ENCODE measurements at regions not wholly inside any gene's neighbourhood (a gene's known extent, or its start where the extent isn't known, plus 50 kb on each side); places are given as distances from the start of the nearest gene placed in this dataset.
"Not testable (repeated sequence)": the region's sequence is repeated elsewhere in the genome, so short reads cannot be mapped to it uniquely, and the experiment has no call there.

- Mint-ChIP-seq H3K4me3 (no peak overlapping the region), H3K36me3 (no peaks in the 10 kb centered on the region), H3K4me1 (no peaks in the 10 kb centered on the region), H3K9me3 (peaks cover 5 to 25% (median 13%) of the 10 kb centered on the region in 6 donors), H3K27ac (no peak overlapping the region), H3K27me3 (ENCODE audit: low read depth in 3 of 3) (peaks cover 0 to 3% (median 1%) of the 10 kb centered on the region in 3 donors)
- no peak for DNase-seq
Measured at GRCh38 chr11:29641201-29641600, 375.6 kb downstream of the KCNA4 start.

- no peak for DNase-seq
- Mint-ChIP-seq H3K9me3 (peaks cover 6 to 44% (median 17%) of the 10 kb centered on the region in 6 donors), H3K4me3 (no peak overlapping the region), H3K4me1 (no peaks in the 10 kb centered on the region), H3K36me3 (no peaks in the 10 kb centered on the region), H3K27me3 (ENCODE audit: low read depth in 3 of 3) (no peaks in the 10 kb centered on the region), H3K27ac (no peak overlapping the region)
Measured at GRCh38 chr11:29634744-29635143, 382.1 kb downstream of the KCNA4 start.

- Mint-ChIP-seq H3K4me3 (no peak overlapping the region), H3K27me3 (ENCODE audit: low read depth in 3 of 3) (no peaks in the 10 kb centered on the region), H3K36me3 (no peaks in the 10 kb centered on the region), H3K9me3 (peaks cover 6 to 45% (median 20%) of the 10 kb centered on the region in 6 donors), H3K4me1 (no peaks in the 10 kb centered on the region), H3K27ac (no peak overlapping the region)
- no peak for DNase-seq
Measured at GRCh38 chr11:29634244-29634643, 382.6 kb downstream of the KCNA4 start.

GRCh38 chr11:29629286-29629685 lies 387.5 kb downstream of the KCNA4 start:
- H3K27me3 Mint-ChIP-seq (ENCODE audit: low read depth in 3 of 3), result no peaks in the 10 kb centered on the region
- no peak for DNase-seq
- H3K4me1 Mint-ChIP-seq, result no peaks in the 10 kb centered on the region
- H3K4me3 Mint-ChIP-seq, result no peak overlapping the region
- H3K27ac Mint-ChIP-seq, result no peak overlapping the region
- H3K9me3 Mint-ChIP-seq, result peaks cover 6 to 47% (median 14%) of the 10 kb centered on the region in 6 donors
- H3K36me3 Mint-ChIP-seq, result no peaks in the 10 kb centered on the region

GRCh38 chr11:29628609-29629008 lies 388.2 kb downstream of the KCNA4 start:
- Mint-ChIP-seq H3K27me3 (ENCODE audit: low read depth in 3 of 3) (peaks cover 0 to 1% (median 0%) of the 10 kb centered on the region in 3 donors), H3K27ac (no peak overlapping the region), H3K9me3 (peaks cover 8 to 47% (median 14%) of the 10 kb centered on the region in 6 donors), H3K36me3 (no peaks in the 10 kb centered on the region), H3K4me3 (no peak overlapping the region), H3K4me1 (no peaks in the 10 kb centered on the region)
- DNase-seq, result no peak

GRCh38 chr11:29627541-29627940 lies 389.3 kb downstream of the KCNA4 start:
- H3K4me1 Mint-ChIP-seq, result no peaks in the 10 kb centered on the region
- no peaks in the 10 kb centered on the region for H3K36me3 Mint-ChIP-seq
- peaks cover 0 to 1% (median 0%) of the 10 kb centered on the region in 3 donors for H3K27me3 Mint-ChIP-seq (ENCODE audit: low read depth in 3 of 3)
- no peak for DNase-seq
- H3K4me3 Mint-ChIP-seq, result no peak overlapping the region
- no peak overlapping the region for H3K27ac Mint-ChIP-seq
- H3K9me3 Mint-ChIP-seq, result peaks cover 8 to 49% (median 16%) of the 10 kb centered on the region in 6 donors

- H3K36me3 Mint-ChIP-seq, result no peaks in the 10 kb centered on the region
- no peak for DNase-seq
- H3K4me3 Mint-ChIP-seq, result no peak overlapping the region
- H3K4me1 Mint-ChIP-seq, result no peaks in the 10 kb centered on the region
- H3K27me3 Mint-ChIP-seq (ENCODE audit: low read depth in 3 of 3), result peaks cover 0 to 1% (median 0%) of the 10 kb centered on the region in 3 donors
- H3K27ac Mint-ChIP-seq, result no peak overlapping the region
- H3K9me3 Mint-ChIP-seq, result peaks cover 3 to 36% (median 15%) of the 10 kb centered on the region in 6 donors
Measured at GRCh38 chr11:29623144-29623722, 393.6 kb downstream of the KCNA4 start.

- no peak overlapping the region for H3K4me3 Mint-ChIP-seq
- peaks cover 0 to 25% (median 10%) of the 10 kb centered on the region in 6 donors for H3K9me3 Mint-ChIP-seq
- DNase-seq, result no peak
- no peaks in the 10 kb centered on the region for H3K4me1 Mint-ChIP-seq
- H3K27ac Mint-ChIP-seq, result no peak overlapping the region
- peaks cover 0 to 3% (median 0%) of the 10 kb centered on the region in 3 donors for H3K27me3 Mint-ChIP-seq (ENCODE audit: low read depth in 3 of 3)
- H3K36me3 Mint-ChIP-seq, result no peaks in the 10 kb centered on the region
Measured at GRCh38 chr11:29616611-29617010, 400.2 kb downstream of the KCNA4 start.

- no peak for DNase-seq
- peaks cover 0 to 3% (median 0%) of the 10 kb centered on the region in 3 donors for H3K27me3 Mint-ChIP-seq (ENCODE audit: low read depth in 3 of 3)
- peaks cover 0 to 50% (median 13%) of the 10 kb centered on the region in 6 donors for H3K9me3 Mint-ChIP-seq
- H3K27ac Mint-ChIP-seq, result no peak overlapping the region
- H3K4me3 Mint-ChIP-seq, result no peak overlapping the region
- no peaks in the 10 kb centered on the region for H3K36me3 Mint-ChIP-seq
- H3K4me1 Mint-ChIP-seq, result no peaks in the 10 kb centered on the region
Measured at GRCh38 chr11:29612423-29612822, 404.4 kb downstream of the KCNA4 start.

- H3K27ac Mint-ChIP-seq, result no peak overlapping the region
- no peak for DNase-seq
- no peaks in the 10 kb centered on the region for H3K27me3 Mint-ChIP-seq (ENCODE audit: low read depth in 3 of 3)
- no peaks in the 10 kb centered on the region for H3K4me1 Mint-ChIP-seq
- no peak overlapping the region for H3K4me3 Mint-ChIP-seq
- peaks cover 7 to 33% (median 12%) of the 10 kb centered on the region in 6 donors for H3K9me3 Mint-ChIP-seq
- peaks cover 0 to 3% (median 0%) of the 10 kb centered on the region in 3 donors for H3K36me3 Mint-ChIP-seq
Measured at GRCh38 chr11:29606330-29607031, 410.3 kb downstream of the KCNA4 start.

GRCh38 chr11:29600151-29600575 lies 416.7 kb downstream of the KCNA4 start:
- H3K27ac Mint-ChIP-seq; H3K4me1 Mint-ChIP-seq; H3K36me3 Mint-ChIP-seq; DNase-seq; H3K27me3 Mint-ChIP-seq (ENCODE audit: low read depth in 3 of 3); H3K4me3 Mint-ChIP-seq: not testable (repeated sequence)
- peaks cover 7 to 25% (median 14%) of the 10 kb centered on the region in 6 donors for H3K9me3 Mint-ChIP-seq

- no peak for DNase-seq
- no peaks in the 10 kb centered on the region for H3K4me1 Mint-ChIP-seq
- H3K9me3 Mint-ChIP-seq, result peaks cover 3 to 65% (median 20%) of the 10 kb centered on the region in 6 donors
- H3K36me3 Mint-ChIP-seq, result no peaks in the 10 kb centered on the region
- no peak overlapping the region for H3K4me3 Mint-ChIP-seq
- H3K27ac Mint-ChIP-seq, result no peak overlapping the region
- H3K27me3 Mint-ChIP-seq (ENCODE audit: low read depth in 3 of 3), result no peaks in the 10 kb centered on the region
Measured at GRCh38 chr11:29584342-29584741, 432.5 kb downstream of the KCNA4 start.

- Mint-ChIP-seq H3K27ac (no peak overlapping the region), H3K9me3 (peaks cover 4 to 47% (median 25%) of the 10 kb centered on the region in 6 donors), H3K4me3 (no peak overlapping the region), H3K4me1 (no peaks in the 10 kb centered on the region), H3K36me3 (no peaks in the 10 kb centered on the region), H3K27me3 (ENCODE audit: low read depth in 3 of 3) (peaks cover 0 to 2% (median 0%) of the 10 kb centered on the region in 3 donors)
- no peak for DNase-seq
Measured at GRCh38 chr11:29578806-29579205, 438.0 kb downstream of the KCNA4 start.

GRCh38 chr11:29564486-29564885 lies 452.3 kb downstream of the KCNA4 start:
- peaks cover 2 to 39% (median 15%) of the 10 kb centered on the region in 6 donors for H3K9me3 Mint-ChIP-seq
- no peak overlapping the region for H3K4me3 Mint-ChIP-seq
- peaks cover 0 to 2% (median 0%) of the 10 kb centered on the region in 3 donors for H3K27me3 Mint-ChIP-seq (ENCODE audit: low read depth in 3 of 3)
- no peaks in the 10 kb centered on the region for H3K36me3 Mint-ChIP-seq
- H3K27ac Mint-ChIP-seq, result no peak overlapping the region
- H3K4me1 Mint-ChIP-seq, result no peaks in the 10 kb centered on the region
- DNase-seq, result no peak
